OCI-LY7 (cell line): ENCODE measurements at regions not wholly inside any gene's neighbourhood (a gene's known extent, or its start where the extent isn't known, plus 50 kb on each side); places are given as distances from the start of the nearest gene placed in this dataset.

Source experiments
- EZH2phosphoT487 ChIP-seq: fragments of 200-600 bp; sonication (generic); IDR thresholded peaks from 2 replicates; pipeline ENCODE4 v1.6.1; 2018; ENCODE audit warnings: low read depth, borderline replicate concordance, mild to moderate bottlenecking, mixed run types, antibody characterized with exemption, low read length, moderate library complexity, mixed read lengths
- TF ChIP-seq, protein P1 (sequence below): fragments of 200-600 bp; sonication (generic); conservative IDR thresholded peaks from 2 replicates; pipeline ENCODE4 v1.5.1; 2014; ENCODE audit warnings: mild to moderate bottlenecking, antibody characterized with exemption, low read length, moderate library complexity, mixed read lengths

DNA sequence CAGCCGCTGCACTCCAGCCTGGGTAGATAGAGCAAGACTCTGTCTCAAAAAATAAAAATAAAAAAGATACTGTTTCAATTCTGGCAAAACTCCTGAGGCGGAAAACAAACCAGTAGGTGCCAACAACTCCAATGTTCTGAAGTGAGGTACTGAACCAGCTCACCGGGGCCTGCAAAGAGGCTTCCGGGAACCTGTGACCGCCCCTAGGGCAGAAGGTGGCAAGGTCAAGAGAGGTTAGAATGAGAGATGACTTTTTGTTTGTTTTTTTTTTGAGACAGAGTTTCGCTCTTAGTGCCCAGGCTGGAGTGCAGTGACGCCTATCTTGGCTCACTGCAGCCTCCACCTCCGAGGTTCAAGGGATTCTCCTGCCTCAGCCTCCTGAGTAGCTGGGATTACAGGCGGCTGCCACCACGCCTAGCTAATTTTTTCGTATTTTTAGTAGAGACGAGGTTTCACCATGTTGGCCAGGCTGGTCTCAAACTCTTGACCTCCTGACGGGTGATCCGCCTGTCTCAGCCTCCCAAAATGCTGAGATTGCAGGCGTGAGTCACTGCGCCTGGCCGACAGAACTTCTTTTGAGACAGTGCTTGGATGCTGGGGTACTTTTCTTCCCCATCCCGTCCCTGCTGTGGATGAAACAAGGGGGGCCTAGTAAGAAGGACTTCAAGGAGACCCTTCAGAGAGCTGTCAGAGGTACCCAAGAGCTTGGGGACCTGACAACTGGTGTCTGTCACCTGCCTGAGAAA is 91.9 kb upstream of the SLC25A33 start:
- TF ChIP-seq, protein P1, sequence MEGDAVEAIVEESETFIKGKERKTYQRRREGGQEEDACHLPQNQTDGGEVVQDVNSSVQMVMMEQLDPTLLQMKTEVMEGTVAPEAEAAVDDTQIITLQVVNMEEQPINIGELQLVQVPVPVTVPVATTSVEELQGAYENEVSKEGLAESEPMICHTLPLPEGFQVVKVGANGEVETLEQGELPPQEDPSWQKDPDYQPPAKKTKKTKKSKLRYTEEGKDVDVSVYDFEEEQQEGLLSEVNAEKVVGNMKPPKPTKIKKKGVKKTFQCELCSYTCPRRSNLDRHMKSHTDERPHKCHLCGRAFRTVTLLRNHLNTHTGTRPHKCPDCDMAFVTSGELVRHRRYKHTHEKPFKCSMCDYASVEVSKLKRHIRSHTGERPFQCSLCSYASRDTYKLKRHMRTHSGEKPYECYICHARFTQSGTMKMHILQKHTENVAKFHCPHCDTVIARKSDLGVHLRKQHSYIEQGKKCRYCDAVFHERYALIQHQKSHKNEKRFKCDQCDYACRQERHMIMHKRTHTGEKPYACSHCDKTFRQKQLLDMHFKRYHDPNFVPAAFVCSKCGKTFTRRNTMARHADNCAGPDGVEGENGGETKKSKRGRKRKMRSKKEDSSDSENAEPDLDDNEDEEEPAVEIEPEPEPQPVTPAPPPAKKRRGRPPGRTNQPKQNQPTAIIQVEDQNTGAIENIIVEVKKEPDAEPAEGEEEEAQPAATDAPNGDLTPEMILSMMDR: no peak
- no peak for TF ChIP-seq EZH2phosphoT487
